ENCODE measurements at regions not wholly inside any gene's neighbourhood (a gene's known extent, or its start where the extent isn't known, plus 50 kb on each side); places are given as distances from the start of the nearest gene placed in this dataset.

DNA sequence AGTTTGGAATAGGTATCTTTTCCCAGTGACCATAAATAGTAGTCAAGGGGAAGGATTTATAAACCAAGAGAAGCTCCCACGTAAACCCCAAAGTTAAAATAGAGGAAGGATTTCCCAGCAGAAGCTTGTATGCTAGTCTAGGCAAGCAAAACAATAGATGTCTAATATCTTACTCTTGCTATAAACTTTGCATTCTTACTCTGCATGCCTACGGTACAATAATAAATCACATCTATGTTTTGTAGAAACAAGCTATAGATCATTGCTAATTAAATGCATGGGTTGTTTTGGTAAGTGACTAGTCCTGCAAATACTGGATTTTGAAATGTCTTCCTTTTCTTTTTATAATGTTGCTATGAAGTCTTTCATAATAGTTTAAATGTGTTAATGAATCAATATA lies 585.5 kb downstream of the INHBA start:
- TF ChIP-seq, protein P1, sequence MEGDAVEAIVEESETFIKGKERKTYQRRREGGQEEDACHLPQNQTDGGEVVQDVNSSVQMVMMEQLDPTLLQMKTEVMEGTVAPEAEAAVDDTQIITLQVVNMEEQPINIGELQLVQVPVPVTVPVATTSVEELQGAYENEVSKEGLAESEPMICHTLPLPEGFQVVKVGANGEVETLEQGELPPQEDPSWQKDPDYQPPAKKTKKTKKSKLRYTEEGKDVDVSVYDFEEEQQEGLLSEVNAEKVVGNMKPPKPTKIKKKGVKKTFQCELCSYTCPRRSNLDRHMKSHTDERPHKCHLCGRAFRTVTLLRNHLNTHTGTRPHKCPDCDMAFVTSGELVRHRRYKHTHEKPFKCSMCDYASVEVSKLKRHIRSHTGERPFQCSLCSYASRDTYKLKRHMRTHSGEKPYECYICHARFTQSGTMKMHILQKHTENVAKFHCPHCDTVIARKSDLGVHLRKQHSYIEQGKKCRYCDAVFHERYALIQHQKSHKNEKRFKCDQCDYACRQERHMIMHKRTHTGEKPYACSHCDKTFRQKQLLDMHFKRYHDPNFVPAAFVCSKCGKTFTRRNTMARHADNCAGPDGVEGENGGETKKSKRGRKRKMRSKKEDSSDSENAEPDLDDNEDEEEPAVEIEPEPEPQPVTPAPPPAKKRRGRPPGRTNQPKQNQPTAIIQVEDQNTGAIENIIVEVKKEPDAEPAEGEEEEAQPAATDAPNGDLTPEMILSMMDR (IDR thresholded peaks at IDR 0.05) = no peak
- TF ChIP-seq POLR2A (IDR thresholded peaks at IDR 0.05) (no peak), POLR2AphosphoS5 (IDR thresholded peaks at IDR 0.05) (no peak)

Measured in suprapubic skin (tissue), 4 donors.